Tibial artery (tissue), 4 donors: ENCODE measurements at regions not wholly inside any gene's neighbourhood (a gene's known extent, or its start where the extent isn't known, plus 50 kb on each side); places are given as distances from the start of the nearest gene placed in this dataset.

Experiments
- DNase-seq, 2 donors: peaks; one replicate each; pipeline ENCODE4 v3.0.0-alpha.2; 2019
- H3K27ac ChIP-seq, 2 donors: fragments of 200-600 bp; sonication (generic) in 1 of 2; 1 replicate in 1 of 2; 2 replicates in 1 of 2; pipeline ENCODE4 v1.5.1; 2018 to 2019; ENCODE audit warnings: mild to moderate bottlenecking in 1 of 2
- H3K27me3 ChIP-seq, 2 donors: fragments of 200-600 bp; sonication (generic) in 1 of 2; one replicate each; pipeline versions ENCODE4 v1.5.1 to v1.6.0; 2016 to 2019
- H3K36me3 ChIP-seq, 3 donors: fragments of 200-600 bp; sonication (generic) in 2 of 3; one replicate each; pipeline ENCODE4 v1.5.1; 2016 to 2019; ENCODE audit warnings: mild to moderate bottlenecking in 2 of 3
- H3K4me1 ChIP-seq, 4 donors: fragments of 200-600 bp; sonication (generic) in 2 of 4; 1 replicate in 3 of 4; 2 replicates in 1 of 4; pipeline ENCODE4 v1.5.1; 2016 to 2019
- H3K4me3 ChIP-seq, 2 donors: fragments of 200-600 bp; sonication (generic) in 1 of 2; 1 replicate in 1 of 2; 2 replicates in 1 of 2; pipeline ENCODE4 v1.5.1; 2018 to 2019; ENCODE audit warnings: mild to moderate bottlenecking in 2 of 2
- H3K9me3 ChIP-seq, 3 donors: fragments of 200-600 bp; sonication (generic) in 1 of 3; one replicate each; pipeline ENCODE4 v1.5.1; 2016 to 2019
- CTCF ChIP-seq, 2 experiments: fragments of 200-600 bp in 1 of 2; fragments of 450-650 bp in 1 of 2; IDR thresholded peaks; one replicate each; pipeline ENCODE4 v1.5.1; 2017 to 2019; ENCODE audit warnings: antibody characterized with exemption in 2 of 2, mild to moderate bottlenecking in 1 of 2, moderate library complexity in 1 of 2
- intact Hi-C: fragments of 100-400 bp; cut with DNase I; formaldehyde crosslinking; loops from one replicate; pipeline ENCODE4 v1.15.0; 2023; ENCODE audit warnings: low total_unique reads

DNA sequence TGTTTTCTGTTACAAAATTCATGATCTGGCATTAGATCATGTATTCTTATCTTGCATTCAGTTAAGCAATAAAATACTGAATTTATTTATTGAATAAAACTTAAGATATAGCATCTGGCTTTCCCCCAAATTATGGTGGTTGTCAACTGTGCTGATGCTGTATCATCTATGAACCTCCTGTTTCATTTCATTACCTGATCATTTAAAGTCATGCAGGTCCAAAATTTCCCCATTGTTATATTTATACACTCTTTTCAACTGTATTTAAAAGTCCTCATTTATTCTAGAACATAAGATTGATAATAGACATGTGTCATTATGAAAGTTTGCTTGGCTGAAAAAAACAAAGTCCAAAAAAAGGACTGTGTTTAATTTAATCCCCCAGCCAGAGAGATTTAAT, 627.4 kb upstream of the ADGRB3 start:
- H3K36me3 ChIP-seq: no peaks in the 10 kb centered on the region
- no peak overlapping the region for H3K4me3 ChIP-seq
- no peaks in the 10 kb centered on the region for H3K27me3 ChIP-seq
- no peaks in the 10 kb centered on the region for H3K4me1 ChIP-seq
- no peak overlapping the region for H3K27ac ChIP-seq
- TF ChIP-seq CTCF (IDR thresholded peaks at IDR 0.05): no peak
- DNase-seq: no peak
- intact Hi-C loops: no loop called here
- no peaks in the 10 kb centered on the region for H3K9me3 ChIP-seq

GRCh38 chr6:67986694-67987232, 648.3 kb upstream of the ADGRB3 start:
- Histone ChIP-seq H3K27ac (no peak overlapping the region), H3K4me1 (no peaks in the 10 kb centered on the region), H3K36me3 (no peaks in the 10 kb centered on the region), H3K27me3 (no peaks in the 10 kb centered on the region), H3K4me3 (no peak overlapping the region), H3K9me3 (no peaks in the 10 kb centered on the region)
- TF ChIP-seq CTCF (IDR thresholded peaks at IDR 0.05): no peak
- intact Hi-C loops: no loop called here
- no peak for DNase-seq

- H3K4me3 ChIP-seq: no peak overlapping the region
- intact Hi-C loops: no loop called here
- no peak for DNase-seq
- H3K9me3 ChIP-seq: no peaks in the 10 kb centered on the region
- no peaks in the 10 kb centered on the region for H3K36me3 ChIP-seq
- no peak for TF ChIP-seq CTCF (IDR thresholded peaks at IDR 0.05)
- no peaks in the 10 kb centered on the region for H3K27me3 ChIP-seq
- H3K4me1 ChIP-seq: no peaks in the 10 kb centered on the region
- H3K27ac ChIP-seq: no peak overlapping the region
Measured at GRCh38 chr6:67976486-67976885, 658.6 kb upstream of the ADGRB3 start.

- Histone ChIP-seq H3K4me3 (no peak overlapping the region), H3K27me3 (no peaks in the 10 kb centered on the region), H3K27ac (no peak overlapping the region), H3K4me1 (no peaks in the 10 kb centered on the region), H3K9me3 (no peaks in the 10 kb centered on the region), H3K36me3 (no peaks in the 10 kb centered on the region)
- intact Hi-C loops: no loop called here
- no peak for DNase-seq
- TF ChIP-seq CTCF (IDR thresholded peaks at IDR 0.05): no peak
Measured at GRCh38 chr6:67974931-67975330, 660.2 kb upstream of the ADGRB3 start.

DNA sequence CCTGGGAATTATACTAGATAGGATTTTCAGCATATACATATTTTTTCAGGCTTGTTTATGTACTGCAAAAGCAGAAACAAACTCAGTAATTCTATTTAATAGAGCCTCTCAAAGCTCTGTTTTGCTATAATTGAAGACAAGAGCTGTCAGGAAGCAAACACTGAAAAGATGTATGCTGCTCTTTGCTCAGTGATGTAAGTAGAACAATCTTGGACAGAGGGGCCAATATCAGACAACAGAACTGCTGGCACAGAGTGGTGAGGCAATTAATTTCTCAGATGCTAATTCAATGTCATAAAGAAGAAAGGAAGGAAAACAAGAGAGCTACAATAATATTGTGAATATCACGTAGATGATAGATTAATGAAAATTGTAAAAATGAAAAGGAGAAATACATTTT, 663.3 kb upstream of the ADGRB3 start:
- H3K4me1 ChIP-seq: no peaks in the 10 kb centered on the region
- H3K36me3 ChIP-seq: no peaks in the 10 kb centered on the region
- H3K27ac ChIP-seq: no peak overlapping the region
- TF ChIP-seq CTCF (IDR thresholded peaks at IDR 0.05): no peak
- intact Hi-C loops: no loop called here
- H3K4me3 ChIP-seq: no peak overlapping the region
- no peak for DNase-seq
- H3K9me3 ChIP-seq: no peaks in the 10 kb centered on the region
- no peaks in the 10 kb centered on the region for H3K27me3 ChIP-seq

GRCh38 chr6:67966830-67967229, 668.3 kb upstream of the ADGRB3 start:
- H3K27me3 ChIP-seq: no peaks in the 10 kb centered on the region
- intact Hi-C loops: no loop called here
- DNase-seq: no peak
- no peaks in the 10 kb centered on the region for H3K4me1 ChIP-seq
- TF ChIP-seq CTCF (IDR thresholded peaks at IDR 0.05): no peak
- no peak overlapping the region for H3K4me3 ChIP-seq
- no peaks in the 10 kb centered on the region for H3K9me3 ChIP-seq
- H3K27ac ChIP-seq: no peak overlapping the region
- no peaks in the 10 kb centered on the region for H3K36me3 ChIP-seq
